ENCODE measurements at regions not wholly inside any gene's neighbourhood (a gene's known extent, or its start where the extent isn't known, plus 50 kb on each side); places are given as distances from the start of the nearest gene placed in this dataset.
"Not testable (repeated sequence)": the region's sequence is repeated elsewhere in the genome, so short reads cannot be mapped to it uniquely, and the experiment has no call there.

DNA sequence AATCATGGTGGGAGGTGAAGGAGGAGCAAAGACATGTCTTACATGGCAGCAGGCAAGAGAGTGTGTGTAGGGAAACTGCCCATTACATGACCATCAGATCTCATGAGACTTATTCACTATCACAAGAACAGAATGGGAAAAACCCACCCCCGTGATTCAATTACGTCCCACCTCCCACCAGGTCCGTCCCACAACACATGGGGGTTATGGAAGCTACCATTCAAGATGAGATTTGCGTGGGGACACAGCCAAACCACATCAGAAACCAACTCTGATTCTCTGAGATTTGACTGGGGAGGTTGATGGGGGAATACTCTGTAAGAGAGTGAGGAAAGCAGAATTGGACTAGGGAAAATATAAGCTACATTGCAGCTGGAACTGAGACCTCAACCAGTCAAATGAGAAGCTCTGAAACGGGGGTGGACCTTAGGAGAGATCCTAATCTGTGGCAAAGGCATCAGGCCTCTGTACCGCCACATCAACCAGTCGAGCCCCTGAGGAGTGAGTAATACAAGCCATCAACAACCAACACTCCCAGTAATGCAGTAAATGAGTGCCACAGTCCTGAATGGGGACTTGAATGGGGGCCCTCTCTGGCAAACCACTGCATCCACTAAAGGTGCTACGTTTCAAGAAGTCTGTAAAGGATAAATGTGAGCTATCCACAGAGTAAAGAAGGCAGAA is 207.9 kb upstream of the GADL1 start:
- DNase-seq: no peak

DNA sequence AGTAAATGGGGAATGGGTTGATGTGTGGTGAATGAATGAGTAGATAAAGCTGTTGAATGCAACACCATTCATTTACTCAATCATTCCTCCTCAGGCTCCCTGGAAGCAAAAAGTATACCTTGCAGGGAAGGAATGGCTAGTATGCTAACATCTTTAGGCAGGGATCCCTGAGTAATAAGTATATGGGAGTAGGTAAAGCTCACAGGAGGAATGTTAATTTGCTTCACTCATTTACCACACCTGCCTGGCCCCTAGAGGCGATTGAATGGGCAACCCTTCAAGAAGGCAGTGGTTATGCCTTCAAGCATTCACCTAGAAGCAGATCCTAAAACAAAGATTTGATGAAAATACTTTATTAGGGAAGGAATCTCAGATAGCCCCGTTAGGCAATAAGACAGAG is 208.7 kb upstream of the GADL1 start:
- no peak for DNase-seq

DNA sequence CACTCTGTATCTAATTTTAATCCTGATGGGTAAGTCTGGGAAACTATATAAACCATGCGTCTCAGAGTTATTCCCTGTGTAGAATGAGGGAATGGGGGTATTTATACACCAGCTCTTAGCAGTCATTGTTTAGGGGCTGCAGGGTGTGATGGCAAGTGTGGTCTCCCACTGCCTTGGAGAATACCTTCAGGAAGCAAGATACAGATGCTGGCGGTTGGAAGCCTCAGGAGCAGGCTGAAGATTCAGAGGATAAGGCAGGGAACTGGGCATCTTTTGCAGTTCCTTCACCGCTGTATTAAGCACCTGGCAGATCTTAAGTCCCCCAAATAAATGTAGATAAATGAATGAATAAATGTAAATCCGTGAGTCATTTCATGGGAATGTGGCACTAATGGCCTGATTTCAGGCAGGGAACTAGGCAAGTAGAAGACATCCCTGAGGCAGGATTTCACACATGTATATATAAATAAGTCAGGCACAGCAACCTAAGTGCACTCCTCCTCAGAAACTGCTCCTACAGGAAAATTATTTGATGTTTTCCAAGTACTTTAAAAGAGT is 209.2 kb upstream of the GADL1 start:
- no peak for DNase-seq

DNA sequence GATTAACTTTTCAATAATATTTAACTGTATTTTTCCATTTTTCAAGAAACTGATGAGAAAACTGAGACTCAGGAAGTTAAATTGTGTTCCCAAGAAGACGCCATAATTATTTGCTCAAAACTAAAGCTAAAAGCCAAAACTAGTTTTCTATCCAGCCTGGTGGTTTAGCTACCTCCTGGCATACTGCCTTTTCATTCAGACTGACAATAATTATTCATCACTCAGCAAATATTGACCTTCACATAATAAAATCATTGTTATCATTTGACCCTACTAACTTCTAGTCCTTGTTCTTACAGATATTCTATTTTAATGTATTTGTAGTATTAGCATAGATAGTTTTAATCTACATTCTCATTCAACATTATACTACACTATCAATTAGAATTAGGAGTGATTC is 210.6 kb upstream of the GADL1 start:
- DNase-seq: no peak

DNA sequence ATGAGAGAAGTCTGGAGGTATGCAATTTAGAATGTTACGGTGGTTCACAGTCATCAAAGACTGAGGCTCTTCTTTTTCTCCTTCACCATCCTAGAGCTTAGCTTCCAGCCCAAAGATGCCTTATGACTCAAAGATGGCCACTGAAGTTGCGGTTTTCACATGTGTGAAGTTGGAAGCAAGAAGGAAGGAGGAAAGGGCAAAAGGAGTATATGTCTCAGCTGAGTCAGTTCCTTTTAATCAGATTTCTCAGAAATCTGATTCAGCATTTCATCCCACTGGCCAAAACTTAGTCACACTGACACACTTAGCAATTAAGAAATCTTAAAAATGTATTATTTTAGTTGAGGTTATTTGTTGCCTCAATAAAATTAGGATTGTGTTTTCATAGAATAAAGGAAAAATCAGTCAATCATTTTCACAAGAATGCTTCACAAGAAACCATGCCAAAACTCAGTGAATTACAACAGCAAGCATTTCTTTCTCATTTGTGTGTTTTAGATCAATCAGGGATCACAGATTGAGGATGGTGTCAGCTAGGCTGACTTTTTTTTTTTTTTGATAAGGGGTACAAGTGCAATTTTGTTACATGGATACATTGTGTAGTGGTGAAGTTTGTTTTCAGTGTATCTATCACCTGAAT is 211.1 kb upstream of the GADL1 start:
- no peak for DNase-seq

DNA sequence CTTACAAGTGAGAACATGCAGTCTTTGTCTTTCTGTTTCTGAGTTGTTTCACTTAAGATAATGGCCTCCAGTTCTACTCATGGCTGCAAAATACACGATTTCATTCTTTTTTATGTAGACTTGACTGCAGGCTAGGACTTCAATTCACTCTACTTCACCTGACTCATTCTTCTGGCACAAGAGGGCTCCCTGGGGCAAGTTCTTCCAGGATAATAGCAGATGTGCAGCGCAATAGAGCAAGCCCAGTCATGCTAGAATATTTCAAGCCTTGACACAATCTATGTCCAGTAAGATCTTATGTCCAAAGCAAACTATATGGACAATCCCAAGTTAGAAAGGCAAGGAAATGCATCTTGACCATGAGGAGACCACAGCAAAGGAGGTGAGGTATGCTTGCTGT is 211.7 kb upstream of the GADL1 start:
- no peak for DNase-seq

DNA sequence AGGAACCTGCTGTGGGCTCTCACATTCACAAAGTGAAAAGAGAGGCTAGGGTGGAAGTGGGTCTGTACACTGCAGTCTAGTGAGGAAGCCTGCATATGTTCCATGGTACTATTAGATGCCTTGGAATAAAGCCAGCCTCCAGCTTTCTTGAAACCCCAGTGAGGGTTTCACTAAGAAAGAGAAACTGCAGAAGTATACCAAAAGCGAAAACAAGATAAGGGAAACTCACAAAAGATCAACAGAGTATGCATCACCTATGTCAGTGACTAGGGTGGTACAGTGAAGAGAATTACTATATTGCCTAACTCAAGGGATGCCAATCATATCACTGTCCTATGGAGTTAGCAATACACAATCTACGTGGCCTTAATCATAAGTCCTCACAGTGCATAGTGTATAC is 212.5 kb upstream of the GADL1 start:
- no peak for DNase-seq

DNA sequence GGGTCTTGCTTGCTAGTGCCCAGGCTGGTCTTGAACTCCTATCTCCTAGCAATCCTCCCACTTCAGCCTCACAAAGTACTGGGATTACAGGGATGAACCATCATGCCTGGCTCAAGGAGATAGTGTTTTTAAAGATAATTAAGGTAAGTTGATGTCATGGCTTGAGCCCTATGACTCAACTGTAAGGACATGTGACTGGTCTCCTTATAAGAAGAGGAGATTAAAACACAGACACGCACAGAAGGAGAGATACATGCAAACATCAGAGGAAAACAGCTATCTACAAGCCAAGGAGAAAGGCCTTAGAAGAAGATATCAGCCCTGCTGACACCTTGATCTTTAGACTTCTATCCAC is 220.4 kb upstream of the GADL1 start:
- DNase-seq: no peak

DNA sequence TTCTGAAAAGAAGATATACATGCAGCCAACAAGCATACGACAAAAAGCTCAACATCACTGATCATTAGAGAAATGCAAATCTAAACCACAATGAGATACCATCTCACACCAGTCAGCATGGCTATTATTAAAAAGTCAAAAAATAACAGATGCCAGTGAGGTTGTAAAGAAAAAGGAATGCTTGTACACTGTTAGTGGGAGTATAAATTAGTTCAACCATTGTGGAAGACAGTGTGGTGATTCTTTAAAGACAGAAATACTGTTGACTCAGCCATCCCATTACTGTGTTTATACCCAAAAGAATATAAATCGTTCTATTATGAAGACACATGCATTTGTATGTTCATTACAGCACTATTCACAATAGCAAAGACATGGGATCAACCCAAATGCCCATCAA is 221.1 kb upstream of the GADL1 start:
- DNase-seq: not testable (repeated sequence)

DNA sequence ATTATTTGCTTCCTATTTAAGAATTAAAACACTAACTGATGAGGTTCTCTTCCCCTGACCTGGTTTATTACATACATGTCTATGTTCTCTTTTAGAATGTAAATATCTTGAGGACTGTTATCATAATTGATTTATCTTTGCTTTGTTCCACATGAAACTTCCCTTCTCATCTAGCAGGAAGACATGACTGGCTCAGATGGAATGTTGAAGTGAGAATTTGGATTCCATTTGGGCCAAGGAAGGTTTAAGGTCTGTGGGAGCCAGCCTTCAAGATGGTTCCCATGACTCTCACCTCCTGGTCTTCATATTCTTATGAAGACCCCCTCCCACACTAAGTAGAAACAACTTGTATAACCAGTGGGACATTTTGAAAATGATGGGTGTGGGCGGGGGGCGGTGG is 222.2 kb upstream of the GADL1 start:
- DNase-seq: no peak

DNA sequence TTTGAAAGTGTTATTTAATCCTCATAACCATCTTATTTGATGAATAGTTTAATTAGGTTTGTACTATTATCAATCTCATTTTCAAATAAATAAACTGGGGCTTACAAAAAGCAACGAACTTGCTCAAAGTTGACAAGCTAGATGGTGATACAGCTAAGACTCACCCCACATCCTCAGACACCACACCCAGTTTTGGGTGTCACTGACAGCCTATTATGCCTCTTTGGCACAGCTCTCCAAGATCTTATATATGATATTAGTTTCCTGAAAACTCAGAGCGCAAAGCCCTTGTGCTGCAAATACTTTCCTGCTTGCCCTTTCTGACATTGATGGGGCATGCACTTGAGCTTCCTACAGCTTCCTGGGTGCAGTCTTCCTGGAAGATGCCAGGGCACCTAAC is 223.4 kb upstream of the GADL1 start:
- DNase-seq: no peak

DNA sequence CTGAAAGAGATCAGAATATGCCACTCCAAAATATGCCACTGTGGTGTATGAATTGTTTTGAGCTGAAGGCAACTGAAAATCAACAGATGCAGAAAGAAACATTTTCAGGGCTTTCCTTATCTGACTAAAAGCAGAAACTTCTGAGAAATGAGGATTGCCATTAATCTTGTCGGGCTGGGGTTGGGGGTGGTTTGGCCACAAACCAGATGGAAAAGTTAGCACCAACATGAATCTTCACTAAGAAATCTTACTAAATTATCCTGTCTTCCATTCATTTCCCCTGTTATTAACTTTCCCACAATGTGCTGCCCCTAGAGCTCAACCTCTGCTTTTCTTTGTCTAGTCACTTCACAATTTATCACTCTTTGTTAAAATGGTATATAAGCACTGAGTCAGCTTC is 229.9 kb upstream of the GADL1 start:
- DNase-seq: no peak

DNA sequence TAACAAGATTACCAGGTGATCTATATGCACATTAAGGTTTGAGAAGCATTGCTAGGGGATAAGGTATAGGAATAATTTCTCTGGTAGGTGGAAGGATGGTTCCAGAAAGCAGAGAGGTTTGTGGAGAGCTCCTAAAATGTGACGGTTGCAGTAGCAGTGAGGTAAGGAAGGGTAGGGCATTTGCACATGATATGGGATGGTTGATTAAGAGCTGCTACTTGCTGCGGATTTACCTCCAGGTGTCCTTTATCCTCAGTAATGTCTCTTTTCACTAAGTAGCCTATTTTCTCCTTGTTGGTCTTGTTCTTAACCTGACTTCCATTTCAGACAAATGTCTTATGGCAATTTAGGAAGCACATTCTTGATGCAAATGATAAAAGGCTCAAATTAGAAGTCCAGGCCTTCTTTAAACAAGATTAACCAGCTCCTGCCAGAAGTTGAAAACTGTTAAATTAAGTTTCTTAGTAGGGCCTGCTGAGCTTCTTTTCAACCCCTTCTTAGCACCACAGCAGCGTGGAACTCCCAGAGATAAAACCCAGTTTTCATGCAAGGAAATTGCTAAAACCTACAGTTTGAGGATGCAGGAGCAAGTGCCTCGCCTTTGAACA is 231.1 kb upstream of the GADL1 start:
- DNase-seq: no peak

DNA sequence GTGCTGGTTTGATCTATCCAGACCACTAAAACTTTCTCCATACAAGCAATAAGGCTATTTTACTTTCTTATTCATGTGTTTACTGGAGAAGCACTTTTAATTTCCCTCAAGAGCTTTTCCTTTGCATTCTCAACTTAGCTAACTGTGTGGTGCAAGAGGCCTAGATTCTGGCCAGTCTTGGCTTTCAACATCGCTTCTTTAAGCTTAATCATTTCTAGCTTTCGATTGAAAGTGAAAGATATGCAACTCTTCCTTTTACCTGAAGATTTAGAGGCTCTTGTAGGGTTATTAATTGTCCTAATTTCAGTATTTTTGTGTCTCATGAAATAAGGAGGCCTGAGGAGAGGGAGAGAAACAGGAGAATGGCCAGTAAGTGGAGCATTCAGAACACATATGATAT is 234.8 kb upstream of the GADL1 start:
- DNase-seq: no peak

DNA sequence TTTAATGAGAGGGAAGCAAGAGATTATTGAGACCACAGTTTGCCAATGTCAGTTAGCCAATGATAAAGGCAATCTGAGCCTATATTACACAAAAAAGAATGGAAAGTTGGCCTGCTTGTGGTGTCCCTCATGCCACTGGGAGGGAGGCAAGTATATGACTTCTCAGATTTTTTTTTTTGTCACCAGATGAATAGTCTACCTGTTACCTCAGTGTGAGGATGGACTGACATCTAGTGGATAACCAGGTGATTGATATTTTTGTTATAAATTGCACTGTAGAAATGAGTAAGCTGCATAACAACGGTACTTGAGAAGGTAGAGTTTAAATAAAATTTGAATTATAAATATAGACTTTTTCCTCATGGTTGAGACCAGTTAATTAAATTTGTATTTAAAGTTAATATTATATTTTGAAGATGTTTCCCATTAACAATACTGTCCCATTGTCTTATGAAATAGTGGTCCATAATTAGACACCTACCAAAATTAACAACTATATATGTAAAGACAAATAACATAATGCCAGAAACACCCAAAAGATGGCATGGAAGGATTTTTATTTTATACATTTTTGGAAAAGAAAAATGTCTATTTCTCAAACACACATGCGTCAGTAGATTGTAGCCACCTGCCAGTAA is 237.8 kb upstream of the GADL1 start:
- no peak for DNase-seq

DNA sequence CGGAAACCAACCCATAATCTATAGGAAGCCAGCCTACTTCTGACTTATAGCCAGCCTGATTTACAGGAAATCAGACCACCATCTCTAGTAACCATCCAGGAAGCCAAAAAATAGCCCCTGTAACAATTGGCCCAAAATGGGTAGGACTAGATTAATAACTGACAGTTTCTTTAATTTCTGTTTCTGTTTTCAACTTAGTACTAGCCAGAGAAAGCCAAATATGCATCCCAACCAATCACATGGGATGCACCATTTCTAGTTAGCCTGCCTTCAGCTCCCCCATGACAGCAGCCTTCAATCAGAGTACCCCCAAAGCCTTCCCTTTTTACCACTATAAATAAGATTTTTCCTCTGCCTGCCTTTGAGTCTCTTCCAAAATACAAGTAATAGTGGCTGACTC is 239.1 kb upstream of the GADL1 start:
- no peak for DNase-seq

DNA sequence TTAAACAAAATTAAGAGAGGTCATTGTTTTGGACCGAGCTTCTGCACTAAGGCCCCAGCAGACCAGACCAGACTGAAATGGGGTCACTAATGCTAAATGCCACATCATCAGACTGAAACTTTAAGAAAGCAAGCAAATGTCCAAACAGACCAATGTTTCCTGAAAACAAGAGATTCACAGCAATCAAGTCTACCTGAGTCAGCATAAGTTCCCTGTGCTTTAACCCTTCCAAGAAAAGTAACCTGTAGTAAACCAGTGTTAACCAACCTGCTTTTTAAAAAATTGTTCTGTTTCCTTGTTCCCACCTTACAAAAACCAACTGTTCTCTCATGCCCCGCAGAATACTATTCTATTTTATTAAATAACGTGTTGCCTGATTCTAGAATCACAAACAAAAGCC is 241.1 kb upstream of the GADL1 start:
- DNase-seq: no peak

DNA sequence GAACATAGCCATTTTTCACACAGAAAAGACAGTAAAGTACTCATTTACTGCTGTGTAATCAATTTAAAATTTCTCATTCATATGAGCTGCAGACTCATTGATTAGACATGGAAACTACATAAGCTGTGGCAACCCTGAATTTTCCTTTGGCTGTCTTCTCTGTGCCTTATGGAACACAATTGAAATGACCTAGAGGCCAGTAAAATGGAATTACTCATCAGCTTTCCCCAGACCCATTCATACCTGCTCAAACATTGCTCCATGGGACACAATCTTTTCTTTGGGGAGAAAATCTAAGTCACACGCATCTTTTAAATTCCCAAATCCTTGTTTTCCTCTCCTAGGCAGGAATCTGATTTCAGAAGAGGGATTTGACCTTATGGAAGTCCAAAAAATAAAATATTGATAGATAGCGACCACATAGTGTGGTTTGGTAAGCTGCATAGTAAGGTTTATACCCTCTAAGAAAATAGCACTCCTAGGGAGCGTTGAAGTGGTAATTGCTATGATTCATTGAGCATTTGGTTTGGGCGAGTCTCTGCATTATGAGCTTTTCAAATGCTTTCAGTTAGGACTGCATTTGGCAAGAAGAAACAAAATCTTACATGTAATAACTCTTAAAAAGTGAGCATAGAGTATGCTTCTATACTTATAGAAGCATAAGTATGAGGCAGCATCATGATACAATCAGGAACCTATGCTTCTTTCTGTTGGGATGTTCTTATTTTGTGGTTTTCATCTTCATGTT is 243.4 kb upstream of the GADL1 start:
- no peak for DNase-seq

DNA sequence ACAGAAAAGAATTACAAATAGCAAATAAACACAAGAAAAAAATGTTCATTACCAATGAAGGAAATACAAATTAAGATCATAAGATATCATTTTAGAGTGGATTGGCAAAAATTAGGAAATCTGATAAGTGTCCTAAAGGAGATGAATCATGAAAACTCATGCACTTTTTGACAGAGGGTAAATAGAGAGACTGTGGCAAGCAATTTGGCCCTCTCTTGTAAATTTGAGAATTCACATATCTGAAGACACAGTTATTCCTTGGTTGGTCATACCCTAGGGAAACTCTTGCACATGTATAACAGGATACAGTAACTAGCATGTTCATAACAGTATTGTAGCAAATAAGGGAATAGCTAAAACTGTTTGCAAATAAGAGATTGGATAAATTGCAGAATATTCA is 246.0 kb upstream of the GADL1 start:
- no peak for DNase-seq

DNA sequence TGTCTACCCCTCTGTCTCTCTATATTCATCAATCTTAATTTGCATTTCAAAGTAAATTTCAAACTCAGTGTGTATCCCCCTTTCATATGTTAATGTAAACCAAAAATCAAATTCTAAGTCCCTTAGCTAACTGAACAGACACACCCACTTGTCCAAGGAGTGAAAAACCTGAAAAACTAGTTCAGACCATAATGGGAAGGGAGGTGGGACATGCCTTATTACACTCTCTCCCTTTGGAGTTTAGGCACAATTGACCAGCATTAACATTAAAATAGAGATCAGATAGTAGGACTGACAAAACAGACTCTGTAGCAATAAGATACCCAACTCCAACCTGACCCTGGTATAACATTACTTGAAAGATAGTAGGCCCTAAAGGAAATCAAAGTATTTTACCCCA is 247.7 kb upstream of the GADL1 start:
- DNase-seq: no peak

DNA sequence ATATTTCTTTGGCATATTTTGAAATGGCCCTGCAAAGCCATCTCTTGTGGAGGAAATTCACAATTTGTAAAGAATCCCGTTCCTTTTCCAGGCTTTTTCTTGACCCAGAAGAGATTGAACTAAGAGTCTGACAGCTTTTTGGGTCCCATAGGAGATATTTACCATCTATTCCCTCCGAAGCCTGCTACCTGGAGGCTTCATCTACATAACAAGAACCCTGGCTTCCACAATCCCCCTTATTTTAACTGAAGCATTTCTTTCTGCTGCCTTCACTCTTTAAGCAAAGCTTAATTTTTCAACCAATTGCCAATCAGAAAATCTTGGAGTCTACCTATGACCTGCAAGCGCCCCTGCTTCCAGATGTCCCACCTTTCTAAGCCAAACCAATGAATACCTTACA is 248.1 kb upstream of the GADL1 start:
- DNase-seq: no peak

DNA sequence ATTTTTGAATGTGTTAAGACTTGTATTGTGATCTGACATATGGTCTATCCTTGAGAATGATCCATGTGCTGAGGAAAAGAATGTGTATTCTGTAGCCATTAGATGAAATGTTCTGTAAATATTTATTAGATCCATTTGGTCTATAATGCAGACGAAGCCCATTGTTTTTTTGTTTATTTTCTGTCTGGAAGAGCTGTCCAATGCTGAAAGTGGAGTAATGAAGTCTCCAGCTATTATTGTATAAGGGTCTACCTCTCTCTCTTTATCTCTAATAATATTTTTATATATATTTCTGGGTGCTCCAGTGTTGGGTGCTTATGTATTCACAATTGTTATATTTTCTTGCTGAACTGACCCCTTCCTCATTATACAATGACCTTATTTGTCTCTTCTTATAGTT is 250.6 kb upstream of the GADL1 start:
- DNase-seq: no peak

DNA sequence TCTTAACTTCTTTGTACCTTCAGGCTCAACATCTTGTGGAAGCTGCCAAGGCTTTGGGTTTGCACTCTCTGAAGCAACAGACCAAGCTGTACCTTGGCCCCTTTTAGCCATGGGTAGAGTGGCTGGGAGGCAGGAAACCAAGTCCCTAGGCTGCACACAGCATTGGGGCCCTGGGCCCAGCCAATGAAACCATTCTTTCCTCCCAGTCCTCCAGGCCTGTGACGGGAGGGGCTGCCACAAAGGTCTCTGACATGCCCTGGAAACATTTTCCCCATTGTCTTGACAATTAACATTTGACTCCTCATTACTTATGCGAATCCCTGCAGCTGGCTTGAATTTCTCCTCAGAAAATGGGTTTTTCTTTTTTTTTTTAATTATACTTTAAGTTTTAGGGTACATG is 253.1 kb upstream of the GADL1 start:
- no peak for DNase-seq

Measured in NCI-H510A treated with DMSO at 0.1 percent for 48 hours (cell line).